Smooth muscle cell (in vitro differentiated cells): ENCODE measurements at regions not wholly inside any gene's neighbourhood (a gene's known extent, or its start where the extent isn't known, plus 50 kb on each side); places are given as distances from the start of the nearest gene placed in this dataset.

Experiments used
- DNase-seq: peaks from one replicate; lab custom pipeline; 2025; ENCODE audit not compliant: unreplicated experiment; lab: John Stamatoyannopoulos, UW
- H2AFZ ChIP-seq: fragments of 200-600 bp; sonication (generic); 2 replicates; pipeline ENCODE4 v1.6.0; 2016; ENCODE audit warnings: antibody characterized with exemption, low read depth, mild to moderate bottlenecking
- H3F3A ChIP-seq: fragments of 200-600 bp; sonication (generic); 2 replicates; pipeline ENCODE4 v1.6.0; 2017; ENCODE audit warnings: antibody characterized with exemption, low read depth
- H3K27ac ChIP-seq: fragments of 200-600 bp; sonication (generic); 2 replicates; pipeline ENCODE4 v1.5.1; 2016; ENCODE audit warnings: low read depth, mild to moderate bottlenecking
- H3K27me3 ChIP-seq: fragments of 200-600 bp; sonication (generic); 2 replicates; pipeline ENCODE4 v1.6.1; 2016; ENCODE audit warnings: low read depth, mild to moderate bottlenecking
- H3K36me3 ChIP-seq: fragments of 200-600 bp; sonication (generic); 2 replicates; pipeline ENCODE4 v1.5.1; 2016; ENCODE audit warnings: low read depth
- H3K4me1 ChIP-seq: fragments of 200-600 bp; sonication (generic); 2 replicates; pipeline ENCODE4 v1.5.1; 2016; ENCODE audit warnings: low read depth
- H3K4me2 ChIP-seq: fragments of 200-600 bp; sonication (generic); 2 replicates; pipeline ENCODE4 v1.6.0; 2016; ENCODE audit warnings: mild to moderate bottlenecking
- H3K4me3 ChIP-seq: fragments of 200-600 bp; sonication (generic); 2 replicates; pipeline ENCODE4 v1.5.1; 2016; ENCODE audit warnings: mild to moderate bottlenecking
- H3K79me2 ChIP-seq: fragments of 200-600 bp; sonication (generic); 2 replicates; pipeline ENCODE4 v1.6.0; 2016; ENCODE audit warnings: low read depth, mild to moderate bottlenecking
- H3K9ac ChIP-seq: fragments of 200-600 bp; sonication (generic); 2 replicates; pipeline ENCODE4 v1.6.0; 2016; ENCODE audit warnings: low read depth
- H3K9me3 ChIP-seq: fragments of 200-600 bp; sonication (generic); replicated peaks from 2 replicates; pipeline ENCODE4 v1.5.1; 2016; ENCODE audit warnings: low read depth
- H4K20me1 ChIP-seq: fragments of 200-600 bp; sonication (generic); 2 replicates; pipeline ENCODE4 v1.6.0; 2016; ENCODE audit warnings: low read depth
- CTCF ChIP-seq: fragments of 200-600 bp; sonication (generic); IDR thresholded peaks from 2 replicates; pipeline ENCODE4 v1.5.1; 2017; ENCODE audit warnings: borderline replicate concordance, mild to moderate bottlenecking, antibody characterized with exemption; ENCODE audit not compliant: insufficient read depth, poor library complexity, severe bottlenecking
- WGBS: methylation state at CpG from one replicate; pipeline ENCODE4 v1.1.7; 2016; ENCODE audit warnings: low lambda C conversion rate; 5-methylcytosine and 5-hydroxymethylcytosine counted together

GRCh38 chr21:26736449-26736848, 108.8 kb downstream of the ADAMTS1 start:
- Histone ChIP-seq H4K20me1 (no peaks in the 10 kb centered on the region), H3K79me2 (no peaks in the 10 kb centered on the region), H3K27ac (no peak overlapping the region), H3K36me3 (no peaks in the 10 kb centered on the region), H3F3A (no peaks in the 10 kb centered on the region), H3K4me2 (no peak overlapping the region), H3K9me3 (no peaks in the 10 kb centered on the region), H3K4me3 (no peak overlapping the region), H2AFZ (no peak overlapping the region), H3K4me1 (no peaks in the 10 kb centered on the region), H3K9ac (no peak overlapping the region), H3K27me3 (no peaks in the 10 kb centered on the region)
- no peak for TF ChIP-seq CTCF
- 65% methylated on average over 1 of the region's 1 CpG for WGBS
- DNase-seq: no peak

GRCh38 chr21:26732432-26733221, 112.6 kb downstream of the ADAMTS1 start:
- H3K4me3 ChIP-seq: no peak overlapping the region
- no peak overlapping the region for H2AFZ ChIP-seq
- H3K79me2 ChIP-seq: no peaks in the 10 kb centered on the region
- H3K27ac ChIP-seq: no peak overlapping the region
- no peaks in the 10 kb centered on the region for H3K36me3 ChIP-seq
- H3K9me3 ChIP-seq: no peaks in the 10 kb centered on the region
- DNase-seq: no peak
- TF ChIP-seq CTCF: peak; percentile 58
- no peaks in the 10 kb centered on the region for H3F3A ChIP-seq
- H3K27me3 ChIP-seq: no peaks in the 10 kb centered on the region
- H3K4me1 ChIP-seq: no peaks in the 10 kb centered on the region
- H3K9ac ChIP-seq: no peak overlapping the region
- H4K20me1 ChIP-seq: no peaks in the 10 kb centered on the region
- peak overlapping the region; percentile 32 for H3K4me2 ChIP-seq
- 38% methylated on average over 10 of the region's 10 CpGs for WGBS

- Histone ChIP-seq H3K36me3 (no peaks in the 10 kb centered on the region), H3K27me3 (no peaks in the 10 kb centered on the region), H2AFZ (no peak overlapping the region), H3K27ac (no peak overlapping the region), H3K9ac (no peak overlapping the region), H3K4me3 (no peak overlapping the region), H3K9me3 (no peaks in the 10 kb centered on the region), H3F3A (no peaks in the 10 kb centered on the region), H3K4me2 (no peak overlapping the region), H4K20me1 (no peaks in the 10 kb centered on the region), H3K4me1 (no peaks in the 10 kb centered on the region), H3K79me2 (no peaks in the 10 kb centered on the region)
- no peak for DNase-seq
- 86% methylated on average over 9 of the region's 9 CpGs for WGBS
- TF ChIP-seq CTCF: no peak
These were observed 125.5 kb downstream of the ADAMTS1 start for GRCh38 chr21:26719750-26720149.

GRCh38 chr21:26717146-26717739, 128.0 kb downstream of the ADAMTS1 start:
- WGBS: 38% methylated on average over 5 of the region's 5 CpGs
- Histone ChIP-seq H3F3A (no peaks in the 10 kb centered on the region), H3K4me1 (no peaks in the 10 kb centered on the region), H3K9ac (no peak overlapping the region), H4K20me1 (no peaks in the 10 kb centered on the region), H3K36me3 (no peaks in the 10 kb centered on the region), H3K27me3 (no peaks in the 10 kb centered on the region), H3K27ac (no peak overlapping the region), H2AFZ (no peak overlapping the region), H3K79me2 (no peaks in the 10 kb centered on the region), H3K4me2 (no peak overlapping the region), H3K9me3 (no peaks in the 10 kb centered on the region), H3K4me3 (no peak overlapping the region)
- TF ChIP-seq CTCF: peak; percentile 71
- no peak for DNase-seq
